GM18511 (cell line): ENCODE measurements at regions not wholly inside any gene's neighbourhood (a gene's known extent, or its start where the extent isn't known, plus 50 kb on each side); places are given as distances from the start of the nearest gene placed in this dataset.
A peak's percentile ranks its signal among the peaks of the same experiment; 100 is the strongest.
"Not testable (repeated sequence)": the region's sequence is repeated elsewhere in the genome, so short reads cannot be mapped to it uniquely, and the experiment has no call there.

Experiments used
- ATAC-seq: cut with Tn5 transposase; IDR thresholded peaks from one replicate; pipeline ENCODE4 v1.9.1; 2021; ENCODE audit warnings: mild to moderate bottlenecking, moderate library complexity; ENCODE audit not compliant: unreplicated experiment

DNA sequence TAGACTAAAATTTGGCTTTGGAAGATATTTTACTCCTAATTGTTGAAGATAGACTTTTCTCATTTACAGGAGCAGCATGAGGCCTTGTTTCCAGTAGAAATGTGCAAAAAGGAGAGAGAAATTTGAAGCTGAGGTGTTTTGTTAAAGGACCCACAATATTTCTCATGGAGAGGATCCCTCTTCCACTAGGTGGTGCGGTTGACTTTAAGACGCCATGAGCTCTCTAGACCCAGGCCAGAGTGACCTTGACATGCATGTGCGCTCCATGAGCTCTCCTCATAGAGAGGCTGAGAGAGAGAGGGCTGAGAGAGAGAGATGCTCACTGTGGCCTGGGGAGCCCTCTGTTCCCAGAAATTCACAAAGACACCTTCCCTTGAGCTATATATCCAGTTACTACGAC lies 861.2 kb upstream of the EYS start:
- no peak for ATAC-seq

DNA sequence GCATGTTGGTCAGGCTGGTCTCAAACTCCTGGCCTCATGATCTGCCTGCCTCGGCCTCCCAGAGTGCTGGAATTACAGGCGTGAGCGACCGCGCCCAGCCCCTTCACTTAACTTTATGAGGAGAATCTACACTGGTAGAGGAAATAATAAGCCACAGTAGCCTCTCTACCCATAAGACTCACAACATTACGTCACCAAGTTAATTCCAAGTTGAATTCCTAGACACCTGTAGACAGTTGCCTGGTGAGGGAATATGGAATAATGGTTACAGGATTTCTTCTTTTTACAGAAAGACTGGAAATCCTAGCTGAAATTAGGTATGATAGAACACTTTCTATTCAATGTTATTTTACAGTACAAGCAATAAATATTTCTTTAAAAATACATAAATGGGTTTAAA lies 854.5 kb upstream of the EYS start:
- ATAC-seq, result no peak

DNA sequence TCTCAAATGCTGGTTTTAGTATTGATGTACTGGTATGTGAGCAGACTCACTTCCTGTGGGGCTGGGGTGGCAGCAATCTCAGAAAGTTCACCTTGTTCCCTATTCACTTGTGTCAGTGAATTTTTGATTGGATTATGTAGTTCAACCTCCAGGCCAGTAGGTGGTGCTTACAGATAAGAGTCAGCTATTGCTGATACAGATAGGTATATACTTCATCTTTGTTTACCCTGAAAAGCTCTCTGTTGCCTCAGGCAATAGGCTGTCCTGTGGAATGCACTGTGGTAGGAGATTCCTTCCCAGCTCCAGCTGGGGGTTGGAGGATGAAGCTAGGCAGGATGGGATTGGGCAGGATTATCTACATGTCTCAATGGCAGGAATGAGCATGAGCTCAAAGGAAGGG lies 851.2 kb upstream of the EYS start:
- peak; percentile 55 for ATAC-seq

DNA sequence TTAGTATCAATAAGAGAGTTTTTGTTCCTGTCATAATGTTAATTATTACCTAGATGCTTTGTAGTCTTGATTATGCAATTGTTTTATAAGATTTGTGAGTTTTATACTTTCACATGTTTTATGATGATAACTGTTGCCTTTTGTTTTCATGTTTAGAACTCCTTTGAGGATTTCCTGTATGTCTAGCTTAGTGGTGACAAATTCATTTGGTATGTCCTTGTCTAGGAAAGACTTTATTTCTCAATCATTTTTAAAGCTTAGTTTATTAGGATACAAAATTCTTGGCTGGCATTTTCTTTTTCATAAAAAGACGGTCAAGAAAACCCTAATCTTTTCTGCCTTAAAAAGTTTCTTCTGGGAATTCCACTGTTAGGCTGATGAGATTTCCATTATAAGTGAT lies 849.9 kb upstream of the EYS start:
- no peak for ATAC-seq

DNA sequence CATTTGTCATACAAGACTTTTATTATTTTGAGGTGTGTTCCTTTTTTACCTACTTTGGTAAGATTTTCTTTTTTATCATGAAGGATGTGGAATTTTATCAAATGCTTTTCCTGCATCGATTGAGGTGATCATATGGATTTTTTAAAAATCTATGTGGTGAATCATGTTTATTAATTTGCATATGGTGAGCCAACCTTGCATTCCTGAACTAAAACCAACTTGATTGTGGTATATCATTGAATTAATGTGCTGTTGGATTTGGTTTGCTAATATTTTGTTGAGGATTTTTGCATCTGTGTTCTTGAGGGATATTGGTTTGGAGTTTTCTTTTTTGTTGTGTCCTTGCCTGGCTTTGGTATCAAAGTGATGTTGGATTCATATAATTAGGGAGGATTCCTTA lies 848.1 kb upstream of the EYS start:
- no peak for ATAC-seq

- ATAC-seq, result no peak
These were observed 846.4 kb upstream of the EYS start for GRCh38 chr6:66553441-66553840.

GRCh38 chr6:66538551-66539135 lies 831.6 kb upstream of the EYS start:
- ATAC-seq, result no peak

DNA sequence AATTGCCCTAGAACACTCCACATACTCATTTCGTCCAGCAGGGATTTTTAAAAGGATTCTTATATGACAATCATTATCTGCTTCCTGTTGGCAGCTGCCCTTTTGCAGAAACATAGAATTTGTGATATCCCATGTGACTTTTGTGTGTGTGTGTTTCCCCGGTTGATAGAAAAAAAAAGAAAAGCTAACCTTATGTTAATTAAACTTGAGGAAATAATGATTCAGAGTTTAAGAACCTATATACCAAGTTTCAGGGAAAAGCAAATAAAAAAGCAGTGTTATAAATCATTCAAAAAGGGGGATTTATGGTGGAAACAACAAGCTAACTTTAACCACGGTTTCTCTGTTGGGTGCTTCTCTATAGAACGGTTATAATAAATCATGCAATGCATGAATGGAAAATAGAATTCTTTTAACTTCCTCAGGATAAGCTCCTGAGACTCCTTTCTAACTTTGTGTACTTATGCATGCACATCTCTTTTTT lies 826.9 kb upstream of the EYS start:
- ATAC-seq, result no peak

DNA sequence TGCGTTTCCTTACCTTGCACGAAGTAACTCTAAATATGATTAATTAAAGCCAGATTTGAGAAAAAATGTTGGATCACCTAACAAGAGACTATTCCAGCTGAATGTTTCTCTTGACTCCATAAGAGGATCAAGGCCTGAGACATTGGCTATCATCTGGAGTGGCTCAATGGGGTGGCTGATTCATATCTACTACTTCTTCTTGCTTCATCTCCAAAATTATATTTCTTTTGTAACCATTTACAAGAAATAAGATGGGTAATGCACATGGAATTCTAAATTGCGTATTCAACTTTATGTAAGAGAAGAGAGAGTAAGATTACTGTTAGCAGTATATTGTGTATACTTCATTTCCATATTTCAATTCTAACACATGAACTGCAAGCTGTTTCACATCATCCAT lies 819.0 kb upstream of the EYS start:
- no peak for ATAC-seq

DNA sequence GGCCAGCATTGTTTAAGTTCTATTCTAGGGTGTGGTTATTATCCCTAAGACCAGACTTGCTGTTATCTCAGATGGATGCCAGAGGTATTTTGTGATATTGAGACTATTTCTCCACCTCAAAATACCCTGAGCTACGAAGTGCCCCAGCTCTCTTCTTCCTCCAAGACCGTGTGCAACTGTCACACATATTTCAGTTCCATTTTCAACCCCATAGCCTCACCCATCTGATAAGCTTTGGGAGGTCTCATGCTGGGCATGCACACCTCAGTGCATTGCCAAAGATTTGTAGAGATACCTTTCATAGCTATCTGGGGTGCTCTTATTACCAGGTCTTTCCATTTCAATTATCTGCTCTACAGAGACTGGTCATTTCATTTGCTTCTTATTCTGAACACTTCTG lies 815.8 kb upstream of the EYS start:
- no peak for ATAC-seq

DNA sequence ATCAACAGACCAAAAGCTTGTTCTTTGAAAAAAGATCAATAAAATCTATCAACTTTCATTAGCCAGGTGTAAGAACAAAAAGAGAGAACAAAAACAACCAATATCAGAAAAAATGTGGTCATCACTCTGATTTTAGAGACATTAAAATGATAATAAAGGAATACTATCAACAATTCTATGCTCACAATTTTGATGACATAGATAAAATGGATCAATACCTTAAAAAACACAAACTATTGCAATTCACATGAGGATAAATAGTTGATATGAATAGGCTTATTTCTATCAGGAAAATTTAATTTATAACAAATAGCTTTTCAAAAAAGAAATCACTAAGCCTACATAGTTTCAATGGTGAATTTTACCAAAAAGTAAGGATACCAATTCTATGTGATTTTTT lies 809.4 kb upstream of the EYS start:
- ATAC-seq, result no peak

GRCh38 chr6:66508433-66508832 lies 801.4 kb upstream of the EYS start:
- no peak for ATAC-seq

- ATAC-seq, result no peak
These were observed 792.8 kb upstream of the EYS start for GRCh38 chr6:66499851-66500250.

GRCh38 chr6:66496659-66497058 lies 789.6 kb upstream of the EYS start:
- ATAC-seq, result no peak

GRCh38 chr6:66494643-66495042 lies 787.6 kb upstream of the EYS start:
- not testable (repeated sequence) for ATAC-seq

DNA sequence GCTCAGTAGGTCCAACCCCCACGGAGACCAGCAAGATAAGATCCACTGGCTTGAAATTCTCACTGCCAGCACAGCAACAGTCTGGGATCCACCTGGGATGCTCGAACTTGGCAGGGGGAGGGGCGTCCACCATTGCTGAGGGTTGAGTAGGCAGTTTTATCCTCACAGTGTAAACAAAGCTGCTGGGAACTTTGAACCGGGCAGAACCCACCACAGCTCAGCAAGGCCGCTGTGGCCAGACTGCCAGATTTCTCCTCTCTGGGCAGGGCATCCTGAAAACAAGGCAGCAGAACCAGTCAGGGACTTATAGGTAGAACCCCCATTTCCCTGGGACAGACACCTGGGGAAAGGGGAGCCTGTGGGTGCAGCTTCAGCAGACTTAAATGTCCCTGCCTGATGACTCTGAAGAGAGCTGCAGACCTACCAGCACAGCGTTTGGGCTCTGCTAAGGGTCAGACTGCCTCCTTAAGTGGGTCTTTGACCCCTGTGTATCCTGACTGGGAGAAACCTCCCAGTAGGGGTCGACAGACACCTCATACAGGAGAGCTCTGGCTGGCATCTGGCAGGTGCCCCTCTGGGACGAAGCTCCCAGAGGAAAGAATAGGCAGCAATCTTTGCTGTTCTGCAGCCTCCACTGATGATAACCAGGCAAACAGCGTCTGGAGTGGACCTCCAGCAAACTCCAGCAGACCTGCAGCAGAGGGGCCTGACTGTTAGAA lies 782.4 kb upstream of the EYS start:
- ATAC-seq, result no peak

GRCh38 chr6:66481216-66481615 lies 774.2 kb upstream of the EYS start:
- no peak for ATAC-seq

- ATAC-seq, result no peak
These were observed 771.7 kb upstream of the EYS start for GRCh38 chr6:66478705-66479104.

GRCh38 chr6:66435321-66435720 lies 728.3 kb upstream of the EYS start:
- ATAC-seq, result no peak

GRCh38 chr6:66429210-66429609 lies 722.2 kb upstream of the EYS start:
- no peak for ATAC-seq

GRCh38 chr6:66423047-66423446 lies 716.0 kb upstream of the EYS start:
- ATAC-seq, result no peak

DNA sequence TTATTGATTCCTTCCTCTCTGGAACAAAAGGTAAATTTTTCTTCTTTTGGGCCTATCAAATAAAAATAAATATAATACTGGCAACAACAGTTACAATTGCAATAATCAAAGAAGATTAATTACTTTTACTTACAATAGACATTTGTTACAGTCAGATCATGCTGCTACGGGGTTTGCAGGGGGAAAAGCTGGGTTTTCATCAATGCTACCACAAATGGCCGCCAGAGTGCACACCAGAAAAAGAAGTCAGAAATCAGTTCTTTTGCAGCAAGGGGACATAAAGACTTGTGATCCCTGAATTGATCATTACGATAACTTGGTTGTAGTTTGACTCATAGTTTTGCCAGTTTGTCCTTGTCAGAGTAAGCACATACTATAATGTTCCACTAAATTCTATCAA lies 714.5 kb upstream of the EYS start:
- no peak for ATAC-seq

- no peak for ATAC-seq
These were observed 711.9 kb upstream of the EYS start for GRCh38 chr6:66418906-66419305.
